Esophagus muscularis mucosa (tissue), 4 donors: ENCODE measurements at regions not wholly inside any gene's neighbourhood (a gene's known extent, or its start where the extent isn't known, plus 50 kb on each side); places are given as distances from the start of the nearest gene placed in this dataset.

ENCODE experiments used
- EP300 ChIP-seq: sonication (generic); formaldehyde crosslinking; IDR thresholded peaks from one replicate; pipeline ENCODE4 v1.6.1; 2017; ENCODE audit warnings: antibody characterized with exemption
- POLR2AphosphoS5 ChIP-seq, 2 donors: sonication (generic); formaldehyde crosslinking; IDR thresholded peaks; one replicate each; pipeline ENCODE4 v1.6.1; 2017; ENCODE audit warnings: antibody characterized with exemption in 2 of 2
- TF ChIP-seq, protein P1 (sequence below), 3 experiments: fragments of 200-600 bp in 2 of 3; fragments of 450-650 bp in 1 of 3; sonication (generic) in 2 of 3; IDR thresholded peaks; one replicate each; pipeline ENCODE4 v1.5.1; 2017 to 2019; ENCODE audit warnings: antibody characterized with exemption in 3 of 3, mild to moderate bottlenecking in 2 of 3, moderate library complexity in 1 of 3

DNA sequence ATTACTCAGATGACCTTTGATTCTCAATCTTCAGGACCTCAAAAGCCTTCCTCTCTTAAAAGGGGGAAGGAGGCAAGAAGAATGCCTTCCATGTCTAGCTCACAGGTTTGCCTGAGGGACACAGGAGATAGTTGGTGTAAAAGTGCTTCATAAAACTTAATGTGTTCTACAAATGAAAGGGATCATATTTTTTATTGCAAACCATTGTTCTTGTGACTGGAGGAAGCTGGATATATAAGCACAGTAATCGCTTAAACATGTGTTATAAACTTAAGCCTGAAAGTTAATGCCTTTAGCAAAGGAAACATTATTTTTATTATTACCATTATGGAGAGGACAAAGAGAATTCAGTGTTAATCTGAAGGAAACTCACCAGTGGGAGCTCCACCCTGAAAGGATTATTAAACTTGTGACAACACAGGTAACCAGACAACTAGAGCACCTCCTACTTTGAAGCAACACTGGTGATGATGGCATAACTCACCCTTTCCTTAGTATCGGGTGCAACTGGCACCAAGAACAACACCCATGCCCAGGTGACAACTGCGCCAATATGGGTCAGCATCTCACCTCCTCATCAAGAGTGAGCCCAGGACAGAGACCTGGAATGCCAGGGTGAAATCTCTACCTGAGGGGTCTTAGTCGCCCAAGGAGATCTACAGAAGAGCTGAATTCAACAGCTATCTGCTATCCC lies 288.7 kb upstream of the PRDM1 start:
- TF ChIP-seq, protein P1, sequence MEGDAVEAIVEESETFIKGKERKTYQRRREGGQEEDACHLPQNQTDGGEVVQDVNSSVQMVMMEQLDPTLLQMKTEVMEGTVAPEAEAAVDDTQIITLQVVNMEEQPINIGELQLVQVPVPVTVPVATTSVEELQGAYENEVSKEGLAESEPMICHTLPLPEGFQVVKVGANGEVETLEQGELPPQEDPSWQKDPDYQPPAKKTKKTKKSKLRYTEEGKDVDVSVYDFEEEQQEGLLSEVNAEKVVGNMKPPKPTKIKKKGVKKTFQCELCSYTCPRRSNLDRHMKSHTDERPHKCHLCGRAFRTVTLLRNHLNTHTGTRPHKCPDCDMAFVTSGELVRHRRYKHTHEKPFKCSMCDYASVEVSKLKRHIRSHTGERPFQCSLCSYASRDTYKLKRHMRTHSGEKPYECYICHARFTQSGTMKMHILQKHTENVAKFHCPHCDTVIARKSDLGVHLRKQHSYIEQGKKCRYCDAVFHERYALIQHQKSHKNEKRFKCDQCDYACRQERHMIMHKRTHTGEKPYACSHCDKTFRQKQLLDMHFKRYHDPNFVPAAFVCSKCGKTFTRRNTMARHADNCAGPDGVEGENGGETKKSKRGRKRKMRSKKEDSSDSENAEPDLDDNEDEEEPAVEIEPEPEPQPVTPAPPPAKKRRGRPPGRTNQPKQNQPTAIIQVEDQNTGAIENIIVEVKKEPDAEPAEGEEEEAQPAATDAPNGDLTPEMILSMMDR (IDR thresholded peaks at IDR 0.05) = no peak
- TF ChIP-seq EP300 = no peak
- TF ChIP-seq POLR2AphosphoS5 (IDR thresholded peaks at IDR 0.05) = no peak
